ENCODE measurements at regions not wholly inside any gene's neighbourhood (a gene's known extent, or its start where the extent isn't known, plus 50 kb on each side); places are given as distances from the start of the nearest gene placed in this dataset.

GRCh38 chr13:48167866-48168265 lies 65.1 kb upstream of the ITM2B start (continued):
- TF ChIP-seq MAZ (IDR thresholded peaks at IDR 0.05; ENCODE audit: borderline replicate concordance, low read depth, low read length): no peak
- no peak for TF ChIP-seq MAZ (CRISPR knock-in tag; IDR thresholded peaks at IDR 0.05; ENCODE audit: low read depth)

GRCh38 chr13:48165727-48166126 lies 67.3 kb upstream of the ITM2B start:
- Histone ChIP-seq H3K27ac (ENCODE audit: extremely low read length, insufficient read depth, low read length) (no peak overlapping the region), H2AFZ (ENCODE audit: low read length) (no peak overlapping the region), H3K9me3 (ENCODE audit: low read length) (no peaks in the 10 kb centered on the region), H3K27me3 (ENCODE audit: control insufficient read depth in 1 of 2, insufficient read depth in 2 of 2, low read length in 2 of 2) (no peaks in the 10 kb centered on the region), H3K4me3 (replicated peaks in 1 of 3; ENCODE audit: insufficient read depth in 1 of 3, low read depth in 2 of 3, low read length in 3 of 3) (no peak overlapping the region), H4K20me1 (ENCODE audit: insufficient read depth, low read length) (no peaks in the 10 kb centered on the region), H3K9ac (ENCODE audit: insufficient read depth, low read depth, low read length) (no peak overlapping the region), H3K79me2 (ENCODE audit: insufficient read depth, low read length) (no peaks in the 10 kb centered on the region), H3K4me1 (ENCODE audit: insufficient read depth, low read length) (no peaks in the 10 kb centered on the region), H3K36me3 (replicated peaks in 1 of 2; ENCODE audit: control insufficient read depth in 1 of 2, insufficient read depth in 2 of 2, low read length in 2 of 2) (no peaks in the 10 kb centered on the region), H3K4me2 (ENCODE audit: low read depth, low read length) (no peak overlapping the region)
- POLR2A ChIA-PET: no interaction called here
- no peak for DNase-seq (ENCODE audit: low spot score)
- in situ Hi-C loops (cut with HindIII; ENCODE audit: extremely low pct_ligation_motif_present, low pct_unique_long_range_greater_than_20kb): no loop called here
- no peak for FAIRE-seq
- CTCF ChIA-PET (ENCODE audit: low intra/inter-chr PET ratio, low total read pairs): no interaction called here
- BruUV-seq (replicated peaks): no TSS peak
- 88% methylated on average over 1 of the region's 1 CpG for WGBS (ENCODE audit: low lambda C conversion rate)
- intact Hi-C loops (cut with micrococcal nuclease; ENCODE audit: unreplicated experiment): no loop called here
- no peak for ATAC-seq
- no peak for TF ChIP-seq ZNF614 (CRISPR knock-in tag; IDR thresholded peaks at IDR 0.05; ENCODE audit: borderline replicate concordance)
- no peak for TF ChIP-seq ZFAT (CRISPR knock-in tag; conservative IDR thresholded peaks at IDR 0.05)
- no peak for TF ChIP-seq AHDC1 (CRISPR knock-in tag; IDR thresholded peaks at IDR 0.05; ENCODE audit: borderline replicate concordance)
- TF ChIP-seq ZNF354B (CRISPR knock-in tag; IDR thresholded peaks at IDR 0.05): no peak
- no peak for TF ChIP-seq ZSCAN20 (CRISPR knock-in tag; IDR thresholded peaks at IDR 0.05; ENCODE audit: borderline replicate concordance)
- no peak for TF ChIP-seq ZNF747 (CRISPR knock-in tag; IDR thresholded peaks at IDR 0.05; ENCODE audit: borderline replicate concordance)
- TF ChIP-seq ZNF576 (CRISPR knock-in tag; IDR thresholded peaks at IDR 0.05): no peak
- no peak for TF ChIP-seq HES4 (CRISPR knock-in tag; IDR thresholded peaks at IDR 0.05; ENCODE audit: borderline replicate concordance)
- no peak for TF ChIP-seq ZNF782 (CRISPR knock-in tag; IDR thresholded peaks at IDR 0.05; ENCODE audit: borderline replicate concordance)
- no peak for TF ChIP-seq ZFY (CRISPR knock-in tag; IDR thresholded peaks at IDR 0.05)
- TF ChIP-seq TFE3 (CRISPR knock-in tag; IDR thresholded peaks at IDR 0.05): no peak
- TF ChIP-seq ZNF503 (CRISPR knock-in tag; IDR thresholded peaks at IDR 0.05): no peak

All from HepG2 (cell line).